ENCODE measurements at regions not wholly inside any gene's neighbourhood (a gene's known extent, or its start where the extent isn't known, plus 50 kb on each side); places are given as distances from the start of the nearest gene placed in this dataset.

- no peak for DNase-seq
- Histone ChIP-seq H3K4me3 (no peak overlapping the region), H3K36me3 (no peaks in the 10 kb centered on the region), H3K27me3 (no peaks in the 10 kb centered on the region), H3K9me3 (no peaks in the 10 kb centered on the region), H3K4me1 (no peaks in the 10 kb centered on the region), H3K27ac (no peak overlapping the region)
- TF ChIP-seq, protein P1, sequence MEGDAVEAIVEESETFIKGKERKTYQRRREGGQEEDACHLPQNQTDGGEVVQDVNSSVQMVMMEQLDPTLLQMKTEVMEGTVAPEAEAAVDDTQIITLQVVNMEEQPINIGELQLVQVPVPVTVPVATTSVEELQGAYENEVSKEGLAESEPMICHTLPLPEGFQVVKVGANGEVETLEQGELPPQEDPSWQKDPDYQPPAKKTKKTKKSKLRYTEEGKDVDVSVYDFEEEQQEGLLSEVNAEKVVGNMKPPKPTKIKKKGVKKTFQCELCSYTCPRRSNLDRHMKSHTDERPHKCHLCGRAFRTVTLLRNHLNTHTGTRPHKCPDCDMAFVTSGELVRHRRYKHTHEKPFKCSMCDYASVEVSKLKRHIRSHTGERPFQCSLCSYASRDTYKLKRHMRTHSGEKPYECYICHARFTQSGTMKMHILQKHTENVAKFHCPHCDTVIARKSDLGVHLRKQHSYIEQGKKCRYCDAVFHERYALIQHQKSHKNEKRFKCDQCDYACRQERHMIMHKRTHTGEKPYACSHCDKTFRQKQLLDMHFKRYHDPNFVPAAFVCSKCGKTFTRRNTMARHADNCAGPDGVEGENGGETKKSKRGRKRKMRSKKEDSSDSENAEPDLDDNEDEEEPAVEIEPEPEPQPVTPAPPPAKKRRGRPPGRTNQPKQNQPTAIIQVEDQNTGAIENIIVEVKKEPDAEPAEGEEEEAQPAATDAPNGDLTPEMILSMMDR (IDR thresholded peaks at IDR 0.05) = no peak
- no peak for TF ChIP-seq POLR2A (IDR thresholded peaks at IDR 0.05)
These were observed 126.0 kb upstream of the IL12B start for GRCh38 chr5:159456261-159456660.

DNA sequence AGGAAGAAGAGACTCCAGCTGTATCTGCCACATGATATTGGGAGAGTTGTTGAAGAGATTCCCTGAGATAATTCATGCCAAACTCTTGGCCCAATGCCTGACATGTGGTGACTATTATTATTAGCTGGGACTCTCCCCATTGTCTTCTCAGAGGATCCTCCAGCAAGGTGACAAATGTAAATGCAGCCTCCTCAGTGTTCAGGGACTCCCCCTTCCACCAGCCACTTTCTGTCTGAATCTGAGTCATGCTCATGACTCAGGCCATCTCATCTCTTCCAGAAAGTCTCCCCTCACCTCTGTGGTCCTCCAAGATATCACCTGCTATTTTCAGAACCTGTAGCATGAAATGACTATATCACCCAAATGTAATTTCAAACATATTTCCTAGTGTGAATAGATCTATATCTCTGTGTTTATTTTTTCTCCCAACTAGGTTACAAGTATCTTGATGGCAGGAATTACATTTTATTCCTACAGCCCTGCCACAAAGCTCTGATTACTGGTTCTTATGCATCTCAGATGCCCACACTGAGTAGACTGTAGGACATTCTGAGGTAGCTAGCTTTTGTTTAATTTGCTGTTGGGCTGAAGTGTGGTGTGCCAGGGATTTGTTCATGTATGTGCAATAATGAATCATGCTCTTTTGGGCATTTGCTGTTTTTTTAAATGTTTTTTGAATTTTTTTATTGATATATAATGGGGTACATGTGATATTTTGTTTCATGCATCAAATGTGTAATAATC is 126.6 kb upstream of the IL12B start:
- Histone ChIP-seq H3K27ac (no peak overlapping the region), H3K27me3 (no peaks in the 10 kb centered on the region)

DNA sequence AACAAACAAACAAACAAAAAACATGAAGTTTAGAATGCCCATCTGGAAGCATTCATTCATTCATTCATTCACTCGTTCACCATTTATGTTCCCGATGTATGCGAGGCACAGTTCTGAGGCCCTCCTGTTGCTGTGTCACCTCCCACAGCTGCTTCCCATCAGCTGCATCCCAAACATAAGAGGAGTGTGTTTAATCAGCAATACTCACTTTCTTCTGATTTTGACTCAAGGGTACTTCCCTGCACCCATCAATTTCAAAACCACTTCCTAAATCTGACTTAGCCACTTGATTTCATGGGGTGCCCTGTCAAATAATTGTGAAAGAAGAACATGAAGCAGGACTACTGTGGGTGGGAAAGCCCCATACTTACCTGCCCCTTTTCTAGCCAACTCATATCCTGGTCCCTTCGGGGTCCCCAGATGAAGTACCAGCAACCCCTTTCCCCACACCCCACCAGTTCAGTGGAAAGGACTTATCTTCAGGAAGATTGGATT is 128.0 kb upstream of the IL12B start:
- Histone ChIP-seq H3K27ac (no peak overlapping the region), H3K4me3 (no peak overlapping the region), H3K4me1 (no peaks in the 10 kb centered on the region), H3K27me3 (no peaks in the 10 kb centered on the region), H3K9me3 (no peaks in the 10 kb centered on the region), H3K36me3 (no peaks in the 10 kb centered on the region)
- TF ChIP-seq, protein P1 (IDR thresholded peaks at IDR 0.05) = no peak
- TF ChIP-seq POLR2A (IDR thresholded peaks at IDR 0.05) = no peak
- DNase-seq = no peak

More for the DNA sequence above, 126.6 kb upstream of the IL12B start:
- DNase-seq = no peak
- Histone ChIP-seq H3K4me3 (no peak overlapping the region), H3K4me1 (no peaks in the 10 kb centered on the region), H3K9me3 (no peaks in the 10 kb centered on the region), H3K36me3 (no peaks in the 10 kb centered on the region)
- no peak for TF ChIP-seq POLR2A (IDR thresholded peaks at IDR 0.05)
- TF ChIP-seq, protein P1 (IDR thresholded peaks at IDR 0.05) = no peak

- H3K27me3 ChIP-seq = no peaks in the 10 kb centered on the region
These were observed 128.9 kb upstream of the IL12B start for GRCh38 chr5:159459132-159459627.

DNA sequence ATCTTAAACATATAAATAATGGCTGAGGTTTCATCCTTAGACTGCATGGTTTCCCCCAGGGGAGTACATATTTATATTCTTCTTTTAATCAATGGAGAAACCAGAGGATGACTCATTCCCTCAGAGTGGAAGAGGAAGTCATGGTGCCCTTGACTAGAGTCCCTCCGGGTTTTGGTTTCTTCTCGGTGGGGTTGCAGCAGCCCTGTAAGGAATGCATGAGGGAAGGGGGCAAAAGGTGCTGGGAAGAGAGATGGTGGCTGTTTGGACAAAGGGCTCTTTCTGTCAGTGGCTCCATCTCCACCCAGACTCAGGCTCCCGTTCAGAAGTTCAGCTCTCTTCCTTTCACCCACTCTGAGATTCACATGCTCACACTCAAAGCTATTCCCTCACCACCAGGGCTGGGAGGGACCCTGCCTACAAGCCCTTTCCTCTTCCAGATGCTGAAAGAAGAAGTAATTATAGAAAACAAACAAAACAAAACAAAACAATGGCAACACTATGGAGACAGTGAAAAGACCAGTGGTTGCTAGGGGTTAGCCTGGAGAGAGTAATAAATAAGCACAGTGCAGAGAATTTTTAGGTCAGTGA is 129.8 kb upstream of the IL12B start:
- no peaks in the 10 kb centered on the region for H3K27me3 ChIP-seq
- H3K4me1 ChIP-seq = no peaks in the 10 kb centered on the region
- no peak for DNase-seq
- no peaks in the 10 kb centered on the region for H3K36me3 ChIP-seq
- no peak for TF ChIP-seq POLR2A (IDR thresholded peaks at IDR 0.05)
- TF ChIP-seq, protein P1 (IDR thresholded peaks at IDR 0.05) = no peak
- no peak overlapping the region for H3K27ac ChIP-seq
- no peak overlapping the region for H3K4me3 ChIP-seq
- no peaks in the 10 kb centered on the region for H3K9me3 ChIP-seq

More at GRCh38 chr5:159459132-159459627, 128.9 kb upstream of the IL12B start:
- Histone ChIP-seq H3K4me1 (no peaks in the 10 kb centered on the region), H3K9me3 (no peaks in the 10 kb centered on the region), H3K4me3 (no peak overlapping the region), H3K36me3 (no peaks in the 10 kb centered on the region), H3K27ac (no peak overlapping the region)
- no peak for DNase-seq
- no peak for TF ChIP-seq POLR2A (IDR thresholded peaks at IDR 0.05)
- TF ChIP-seq, protein P1 (IDR thresholded peaks at IDR 0.05) = no peak
